HEK293 (cell line): ENCODE measurements at regions not wholly inside any gene's neighbourhood (a gene's known extent, or its start where the extent isn't known, plus 50 kb on each side); places are given as distances from the start of the nearest gene placed in this dataset.

Experiments used
- CTCF ChIA-PET: fragments of 350-600 bp; formaldehyde crosslinking; extraction: SDS; loops from one replicate; lab custom pipeline; 2021; ENCODE audit warnings: antibody characterized with exemption; lab: Yijun Ruan, JAX
- POLR2A ChIA-PET: fragments of 300-600 bp; formaldehyde crosslinking; extraction: SDS; loops from one replicate; lab custom pipeline; 2020; ENCODE audit warnings: antibody characterized with exemption, inconsistent platforms; lab: Yijun Ruan, JAX
- H3K27ac ChIP-seq: fragments of 200-500 bp; sonication (Bioruptor generic); 2 replicates; pipeline ENCODE4 v1.5.1; 2014; ENCODE audit warnings: low read depth, low read length, control low read depth, inconsistent platforms; ENCODE audit errors: extremely low read depth
- H3K36me3 ChIP-seq, 2 experiments: fragments of 200-500 bp in 1 of 2; sonication (Bioruptor generic) in 1 of 2; 1 replicate in 1 of 2; 2 replicates in 1 of 2; pipeline ENCODE4 v1.5.1; 2014 to 2017; ENCODE audit warnings: inconsistent platforms in 2 of 2, low read length in 2 of 2; ENCODE audit not compliant: control insufficient read depth in 2 of 2, insufficient read depth in 1 of 2
- H3K4me1 ChIP-seq: fragments of 200-500 bp; sonication (Bioruptor generic); 2 replicates; pipeline ENCODE4 v1.5.1; 2014; ENCODE audit warnings: mild to moderate bottlenecking, low read length, inconsistent platforms; ENCODE audit not compliant: control insufficient read depth, insufficient read depth
- H3K4me3 ChIP-seq: 2 replicates; pipeline ENCODE4 v1.5.1; 2011; ENCODE audit warnings: low read depth, mild to moderate bottlenecking, control low read depth, low read length, moderate library complexity
- H3K9me3 ChIP-seq: fragments of 200-500 bp; sonication (Bioruptor generic); 2 replicates; pipeline ENCODE4 v1.5.1; 2014; ENCODE audit warnings: low read depth, low read length, inconsistent platforms; ENCODE audit not compliant: control insufficient read depth, insufficient read depth
- OVOL3 ChIP-seq: fragments of 450-650 bp; formaldehyde crosslinking; IDR thresholded peaks from 2 replicates; pipeline ENCODE4 v1.5.1; 2016; ENCODE audit warnings: missing biosample characterization, missing genetic modification characterization
- PRDM1 ChIP-seq: fragments of 450-650 bp; formaldehyde crosslinking; IDR thresholded peaks from 2 replicates; pipeline ENCODE4; 2016; ENCODE audit warnings: missing biosample characterization, missing genetic modification characterization
- RBAK ChIP-seq: fragments of 450-650 bp; formaldehyde crosslinking; IDR thresholded peaks from 2 replicates; pipeline ENCODE4 v1.5.1; 2016; ENCODE audit warnings: missing biosample characterization, missing genetic modification characterization
- SP7 ChIP-seq: fragments of 450-650 bp; formaldehyde crosslinking; IDR thresholded peaks from 2 replicates; pipeline ENCODE4 v1.5.1; 2016; ENCODE audit warnings: missing biosample characterization, missing genetic modification characterization
- ZBTB6 ChIP-seq: fragments of 450-650 bp; formaldehyde crosslinking; IDR thresholded peaks from 2 replicates; pipeline ENCODE4 v1.5.1; 2017; ENCODE audit warnings: missing biosample characterization, missing genetic modification characterization
- ZFP37 ChIP-seq: fragments of 450-650 bp; formaldehyde crosslinking; IDR thresholded peaks from 2 replicates; pipeline ENCODE4 v1.5.1; 2016; ENCODE audit warnings: missing biosample characterization, missing genetic modification characterization
- ZFP69B ChIP-seq: fragments of 450-650 bp; formaldehyde crosslinking; IDR thresholded peaks from 2 replicates; pipeline ENCODE4 v1.5.1; 2016; ENCODE audit warnings: missing biosample characterization, missing genetic modification characterization
- ZNF133 ChIP-seq: fragments of 450-650 bp; formaldehyde crosslinking; IDR thresholded peaks from 2 replicates; pipeline ENCODE4 v1.5.1; 2016; ENCODE audit warnings: missing biosample characterization, missing genetic modification characterization
- ZNF16 ChIP-seq: fragments of 450-650 bp; formaldehyde crosslinking; IDR thresholded peaks from 2 replicates; pipeline ENCODE4 v1.5.1; 2016; ENCODE audit warnings: low read depth, missing biosample characterization, missing genetic modification characterization
- ZNF2 ChIP-seq: fragments of 450-650 bp; formaldehyde crosslinking; IDR thresholded peaks from 2 replicates; pipeline ENCODE4 v1.5.1; 2016; ENCODE audit warnings: missing biosample characterization, missing genetic modification characterization
- ZNF211 ChIP-seq: fragments of 450-650 bp; formaldehyde crosslinking; IDR thresholded peaks from 2 replicates; pipeline ENCODE4 v1.5.1; 2016; ENCODE audit warnings: low read depth, missing biosample characterization, missing genetic modification characterization
- ZNF274 ChIP-seq, 2 experiments: fragments of 200-500 bp in 1 of 2; fragments of 450-650 bp in 1 of 2; sonication (Bioruptor generic) in 1 of 2; formaldehyde crosslinking in 1 of 2; IDR thresholded peaks; 2 replicates each; pipeline versions ENCODE4 v1.5.1 to v1.6.1; 2014 to 2016; ENCODE audit warnings: borderline replicate concordance in 1 of 2, inconsistent platforms in 1 of 2, low read length in 1 of 2, missing biosample characterization in 1 of 2, missing genetic modification characterization in 1 of 2
- ZNF335 ChIP-seq: fragments of 450-650 bp; formaldehyde crosslinking; conservative IDR thresholded peaks from 2 replicates; pipeline ENCODE4 v1.5.1; 2016; ENCODE audit warnings: missing biosample characterization, missing genetic modification characterization
- ZNF350 ChIP-seq: fragments of 450-650 bp; formaldehyde crosslinking; IDR thresholded peaks from 2 replicates; pipeline ENCODE4 v1.5.0; 2017; ENCODE audit warnings: missing biosample characterization, mild to moderate bottlenecking, missing genetic modification characterization
- ZNF394 ChIP-seq: fragments of 450-650 bp; formaldehyde crosslinking; IDR thresholded peaks from 2 replicates; pipeline ENCODE4 v1.5.1; 2016; ENCODE audit warnings: missing biosample characterization, missing genetic modification characterization, mild to moderate bottlenecking, moderate library complexity, borderline replicate concordance
- ZNF404 ChIP-seq: fragments of 450-650 bp; formaldehyde crosslinking; IDR thresholded peaks from 2 replicates; pipeline ENCODE4 v1.5.1; 2017; ENCODE audit warnings: missing biosample characterization, missing genetic modification characterization
- ZNF48 ChIP-seq: fragments of 450-650 bp; formaldehyde crosslinking; IDR thresholded peaks from 2 replicates; pipeline ENCODE4 v1.5.1; 2016; ENCODE audit warnings: missing biosample characterization, missing genetic modification characterization
- ZNF488 ChIP-seq: fragments of 450-650 bp; formaldehyde crosslinking; IDR thresholded peaks from 2 replicates; pipeline ENCODE4 v1.5.1; 2016; ENCODE audit warnings: missing biosample characterization, missing genetic modification characterization
- ZNF544 ChIP-seq: fragments of 450-650 bp; formaldehyde crosslinking; IDR thresholded peaks from 2 replicates; pipeline ENCODE4 v1.5.0; 2017; ENCODE audit warnings: missing biosample characterization, missing genetic modification characterization
- ZNF548 ChIP-seq: fragments of 450-650 bp; formaldehyde crosslinking; IDR thresholded peaks from 2 replicates; pipeline ENCODE4 v1.5.1; 2016; ENCODE audit warnings: missing biosample characterization, missing genetic modification characterization
- ZNF555 ChIP-seq: fragments of 450-650 bp; formaldehyde crosslinking; conservative IDR thresholded peaks from 2 replicates; pipeline ENCODE4 v1.5.1; 2017; ENCODE audit warnings: missing biosample characterization, mild to moderate bottlenecking, missing genetic modification characterization, inconsistent platforms
- ZNF639 ChIP-seq: fragments of 450-650 bp; formaldehyde crosslinking; IDR thresholded peaks from 2 replicates; pipeline ENCODE4 v1.5.1; 2016; ENCODE audit warnings: missing biosample characterization, missing genetic modification characterization
- ZNF677 ChIP-seq: fragments of 450-650 bp; IDR thresholded peaks from 2 replicates; pipeline ENCODE4 v1.5.0; 2018; ENCODE audit warnings: missing biosample characterization, mild to moderate bottlenecking, missing genetic modification characterization, moderate library complexity
- ZNF747 ChIP-seq: fragments of 450-650 bp; formaldehyde crosslinking; IDR thresholded peaks from 2 replicates; pipeline ENCODE4 v1.5.1; 2016; ENCODE audit warnings: missing biosample characterization, missing genetic modification characterization
- ZNF837 ChIP-seq: fragments of 450-650 bp; formaldehyde crosslinking; IDR thresholded peaks from 2 replicates; pipeline ENCODE4 v1.5.1; 2016; ENCODE audit warnings: missing biosample characterization, missing genetic modification characterization

- no peak overlapping the region for H3K27ac ChIP-seq
- H3K9me3 ChIP-seq: no peaks in the 10 kb centered on the region
- POLR2A ChIA-PET: no interaction called here
- no peak overlapping the region for H3K4me3 ChIP-seq
- TF ChIP-seq ZNF747 (tag by site-specific recombination) (no peak), ZNF335 (tag by site-specific recombination) (no peak), ZNF133 (tag by site-specific recombination) (no peak), ZNF404 (tag by site-specific recombination) (no peak), ZBTB6 (tag by site-specific recombination) (no peak), PRDM1 (tag by site-specific recombination) (no peak), ZNF544 (no peak), ZFP69B (no peak), ZNF16 (no peak), ZNF350 (tag by site-specific recombination) (no peak), ZNF394 (tag by site-specific recombination) (no peak), RBAK (no peak), SP7 (no peak), ZNF837 (tag by site-specific recombination) (no peak)
- TF ChIP-seq, all 188 proteins: peak for 0
- Histone ChIP-seq H3K36me3 (no peaks in the 10 kb centered on the region), H3K4me1 (no peaks in the 10 kb centered on the region)
- CTCF ChIA-PET: interaction anchor here (1.3 kb wide), 1 partner anchor 30 kb away, joined by 5 read pairs; no protein-coding TSS in a partner anchor
Measured at GRCh38 chr4:71260544-71260943, 78.3 kb upstream of the SLC4A4 start.

GRCh38 chr4:71261001-71261400 is 77.8 kb upstream of the SLC4A4 start:
- Histone ChIP-seq H3K4me3 (no peak overlapping the region), H3K27ac (no peak overlapping the region), H3K36me3 (no peaks in the 10 kb centered on the region), H3K9me3 (no peaks in the 10 kb centered on the region), H3K4me1 (no peaks in the 10 kb centered on the region)
- ChIA-PET POLR2A (no interaction called here), CTCF (interaction anchor here (1.3 kb wide), 1 partner anchor 31 kb away, joined by 5 read pairs; no protein-coding TSS in a partner anchor)
- TF ChIP-seq OVOL3 (tag by site-specific recombination): no peak
- no peak for TF ChIP-seq ZFP37 (tag by site-specific recombination)
- TF ChIP-seq ZNF350 (tag by site-specific recombination): no peak
- TF ChIP-seq ZNF548 (tag by site-specific recombination): no peak
- no peak for TF ChIP-seq ZNF677 (tag by site-specific recombination)
- TF ChIP-seq ZNF211 (tag by site-specific recombination): no peak
- TF ChIP-seq ZNF274 (IDR thresholded peaks at IDR 0.05; ENCODE audit: low read length): no peak
- no peak for TF ChIP-seq ZNF274 (tag by site-specific recombination; IDR thresholded peaks at IDR 0.05; ENCODE audit: borderline replicate concordance)
- no peak for TF ChIP-seq ZNF555 (tag by site-specific recombination)
- TF ChIP-seq ZNF639 (tag by site-specific recombination): no peak
- TF ChIP-seq ZNF488 (tag by site-specific recombination): no peak
- TF ChIP-seq ZNF2 (tag by site-specific recombination): no peak
- TF ChIP-seq ZNF48: no peak
